IPS DF 6.9 (cell line): ENCODE measurements at regions not wholly inside any gene's neighbourhood (a gene's known extent, or its start where the extent isn't known, plus 50 kb on each side); places are given as distances from the start of the nearest gene placed in this dataset.

ENCODE experiments used
- DNase-seq: peaks from one replicate; pipeline ENCODE4 v3.0.0-alpha.2; 2013; ENCODE audit warnings: low read depth, low spot score
- H3K27ac ChIP-seq: one replicate; pipeline ENCODE4 v1.5.1; 2013; ENCODE audit warnings: low read length, control low read depth
- H3K27me3 ChIP-seq: 2 replicates; pipeline ENCODE4 v1.6.1; 2013; ENCODE audit warnings: mild to moderate bottlenecking, low read length; ENCODE audit not compliant: control insufficient read depth, insufficient read depth
- H3K36me3 ChIP-seq: 2 replicates; pipeline ENCODE4 v1.6.1; 2013; ENCODE audit warnings: low read length; ENCODE audit not compliant: control insufficient read depth, insufficient read depth
- H3K4me1 ChIP-seq: 2 replicates; pipeline ENCODE4 v1.6.1; 2013; ENCODE audit warnings: low read length; ENCODE audit not compliant: control insufficient read depth, insufficient read depth
- H3K4me3 ChIP-seq: 2 replicates; pipeline ENCODE4 v1.5.1; 2013; ENCODE audit warnings: mild to moderate bottlenecking, low read length
- H3K9me3 ChIP-seq: 2 replicates; pipeline ENCODE4 v1.6.1; 2013; ENCODE audit warnings: low read length, inconsistent platforms; ENCODE audit not compliant: control insufficient read depth, insufficient read depth
- WGBS: extraction: QIAGEN DNeasy Blood & Tissue Kit; methylation state at CpG from one replicate; pipeline ENCODE4 v1.1.7; 2013; ENCODE audit warnings: mixed read lengths, missing lambda C conversion rate; ENCODE audit not compliant: insufficient read length, insufficient coverage; 5-methylcytosine and 5-hydroxymethylcytosine counted together

DNA sequence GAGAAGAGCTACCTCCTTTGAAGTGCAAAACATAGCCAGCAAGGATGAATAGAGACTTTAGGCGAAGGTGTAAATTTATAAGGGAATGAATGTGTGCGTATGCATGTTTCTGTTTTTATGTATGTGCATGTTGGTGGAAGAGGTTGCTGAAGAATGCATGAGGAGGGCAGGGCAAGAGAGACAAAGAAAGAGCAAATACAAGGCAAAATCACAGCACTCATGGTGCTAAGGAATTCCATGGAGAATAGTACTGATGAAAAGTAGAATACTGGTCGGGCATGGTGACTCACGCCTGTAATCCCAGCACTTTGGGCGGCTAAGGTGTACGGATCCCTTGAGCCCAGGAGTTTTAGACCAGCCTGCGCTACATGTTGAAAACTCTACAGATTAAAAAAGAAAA, 762.1 kb upstream of the PTPRD start:
- DNase-seq: no peak
- H3K4me1 ChIP-seq: peaks cover 3% of the 10 kb centered on the region; the same call in 1 of the 2 replicates
- H3K4me3 ChIP-seq: no peak overlapping the region
- no peak overlapping the region for H3K27ac ChIP-seq
- 50% methylated on average over 2 of the region's 7 CpGs for WGBS
- no peaks in the 10 kb centered on the region for H3K36me3 ChIP-seq
- no peaks in the 10 kb centered on the region for H3K9me3 ChIP-seq
- no peaks in the 10 kb centered on the region for H3K27me3 ChIP-seq

DNA sequence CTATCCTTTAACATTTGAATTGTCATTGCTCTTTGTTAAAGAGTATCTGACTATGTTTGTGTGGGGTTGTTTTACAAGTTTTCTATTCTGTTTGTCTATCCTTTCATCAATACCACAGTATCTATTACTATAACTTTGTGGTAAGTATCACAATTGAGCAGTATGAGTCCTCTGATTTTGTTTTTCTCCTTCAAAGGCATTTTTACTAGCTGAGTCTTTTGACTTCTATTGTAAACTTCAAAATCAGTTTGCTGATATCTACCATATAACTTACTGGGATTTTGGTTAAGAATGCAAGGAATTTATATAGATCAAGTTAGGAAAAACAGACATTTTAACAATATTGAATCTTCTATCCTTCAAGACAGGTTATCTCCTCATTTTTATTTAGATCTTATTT, 789.8 kb upstream of the PTPRD start:
- no peaks in the 10 kb centered on the region for H3K4me1 ChIP-seq
- H3K27me3 ChIP-seq: no peaks in the 10 kb centered on the region
- no peak overlapping the region for H3K4me3 ChIP-seq
- H3K27ac ChIP-seq: no peak overlapping the region
- no peaks in the 10 kb centered on the region for H3K9me3 ChIP-seq
- no peaks in the 10 kb centered on the region for H3K36me3 ChIP-seq
- DNase-seq: no peak

DNA sequence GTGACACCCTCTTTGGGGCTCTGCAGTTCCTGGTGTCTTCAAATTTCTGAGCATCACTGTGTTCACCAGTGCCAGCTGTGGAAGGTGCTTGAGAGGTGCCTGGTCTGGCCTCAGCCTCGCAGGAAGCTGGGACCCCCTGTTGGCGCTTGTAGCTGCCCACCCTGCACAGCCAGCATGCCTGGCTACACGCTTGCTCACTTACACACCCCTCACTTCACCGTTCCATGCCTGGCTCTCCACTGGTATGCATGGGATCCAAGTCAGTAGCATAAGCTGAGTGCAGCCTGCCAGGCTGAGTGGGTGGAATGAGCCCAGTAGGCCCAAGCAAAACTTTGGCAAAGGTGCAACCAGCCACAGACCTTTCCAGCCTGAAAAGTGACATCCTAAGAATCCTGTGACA, 801.4 kb upstream of the PTPRD start:
- no peak for DNase-seq

DNA sequence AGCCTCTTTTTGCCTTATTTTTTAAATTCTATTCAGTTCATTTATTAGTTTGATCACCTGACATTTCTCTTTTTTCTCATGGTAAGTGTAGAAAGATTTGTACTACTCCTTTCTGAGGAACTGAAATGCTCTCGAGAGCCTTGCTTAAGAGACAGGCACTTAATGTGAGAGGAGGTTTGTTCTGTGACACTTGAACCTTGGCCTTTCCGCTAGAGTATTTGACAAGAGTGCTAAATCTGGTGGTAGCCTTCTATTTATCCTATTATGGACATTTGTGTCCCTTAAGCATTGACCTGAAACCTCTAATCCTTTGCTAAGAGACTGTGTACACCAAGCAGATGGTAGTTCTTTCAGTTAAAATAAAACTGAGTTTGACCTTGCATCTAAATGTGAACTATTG, 805.0 kb upstream of the PTPRD start:
- WGBS: no CpG with 5 or more reads among the region's 2 CpGs
- no peak overlapping the region for H3K4me3 ChIP-seq
- no peaks in the 10 kb centered on the region for H3K9me3 ChIP-seq
- H3K27me3 ChIP-seq: no peaks in the 10 kb centered on the region
- no peaks in the 10 kb centered on the region for H3K36me3 ChIP-seq
- H3K27ac ChIP-seq: no peak overlapping the region
- H3K4me1 ChIP-seq: no peaks in the 10 kb centered on the region
- DNase-seq: no peak

More for the DNA sequence above, 801.4 kb upstream of the PTPRD start:
- no CpG with 5 or more reads among the region's 4 CpGs for WGBS
- Histone ChIP-seq H3K27ac (no peak overlapping the region), H3K36me3 (no peaks in the 10 kb centered on the region), H3K9me3 (no peaks in the 10 kb centered on the region), H3K27me3 (no peaks in the 10 kb centered on the region), H3K4me3 (no peak overlapping the region), H3K4me1 (no peaks in the 10 kb centered on the region)

DNA sequence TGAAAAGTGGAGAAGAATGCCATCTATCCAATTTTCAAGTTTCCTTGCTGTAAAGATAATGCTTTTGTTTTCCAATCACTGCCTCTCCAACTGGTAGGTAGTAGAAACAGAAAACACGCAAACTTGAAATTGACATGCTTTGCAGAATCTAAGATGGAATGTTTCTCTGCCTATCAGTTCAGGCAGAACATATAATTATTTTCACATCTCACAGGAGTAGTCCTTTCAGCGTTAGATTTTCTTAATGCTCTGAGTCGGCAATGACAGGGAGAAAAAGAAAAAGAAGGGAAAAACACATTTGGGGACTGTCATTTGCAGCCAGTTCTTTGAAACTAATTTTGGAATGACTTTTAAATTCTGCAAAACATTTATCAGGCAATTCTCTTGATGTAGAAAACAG, 818.7 kb upstream of the PTPRD start:
- Histone ChIP-seq H3K4me1 (no peaks in the 10 kb centered on the region), H3K9me3 (no peaks in the 10 kb centered on the region), H3K4me3 (no peak overlapping the region), H3K27ac (no peak overlapping the region), H3K27me3 (no peaks in the 10 kb centered on the region), H3K36me3 (no peaks in the 10 kb centered on the region)
- WGBS: no CpG with 5 or more reads among the region's 3 CpGs
- no peak for DNase-seq

DNA sequence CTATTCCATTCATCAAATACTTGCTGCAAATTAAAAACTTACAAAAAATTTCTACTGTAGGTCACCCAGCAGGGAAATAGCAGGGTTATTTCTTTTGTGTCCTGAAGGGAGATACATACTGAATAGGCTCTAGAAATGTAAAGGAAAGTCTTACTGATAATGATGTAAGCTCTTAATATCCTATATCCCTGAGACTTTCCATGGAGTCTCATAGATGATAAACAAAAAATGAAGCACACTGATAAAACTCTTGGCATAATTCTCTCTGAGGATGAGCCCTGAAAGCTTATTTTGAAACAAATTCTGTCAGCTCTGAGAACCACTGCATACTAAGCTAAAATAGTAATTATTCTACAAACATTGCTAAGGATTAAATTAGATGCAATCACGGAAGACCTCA, 819.6 kb upstream of the PTPRD start:
- Histone ChIP-seq H3K4me1 (no peaks in the 10 kb centered on the region), H3K4me3 (no peak overlapping the region), H3K27ac (no peak overlapping the region), H3K9me3 (no peaks in the 10 kb centered on the region), H3K36me3 (no peaks in the 10 kb centered on the region), H3K27me3 (no peaks in the 10 kb centered on the region)
- DNase-seq: no peak
- no CpG with 5 or more reads among the region's 1 CpG for WGBS

DNA sequence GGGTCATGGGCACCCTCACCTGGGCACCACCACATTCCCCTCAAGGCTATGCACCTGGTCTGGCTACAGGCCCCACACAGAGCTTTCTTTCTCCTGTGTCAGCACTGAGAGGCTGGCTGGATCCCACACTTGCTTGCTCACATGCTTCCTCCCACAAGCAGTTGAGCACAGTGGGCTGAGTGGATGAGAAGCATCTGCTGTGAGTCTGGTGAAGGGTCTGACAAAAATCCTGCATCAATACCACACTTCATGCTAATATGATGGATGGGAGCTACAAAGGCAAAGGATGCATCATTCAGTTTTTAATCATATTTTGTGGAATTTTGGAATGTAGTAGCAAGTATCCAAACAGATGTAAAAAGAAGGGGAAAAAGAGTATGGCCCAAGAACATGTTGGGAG, 830.8 kb upstream of the PTPRD start:
- Histone ChIP-seq H3K9me3 (no peaks in the 10 kb centered on the region), H3K4me1 (no peaks in the 10 kb centered on the region)

DNA sequence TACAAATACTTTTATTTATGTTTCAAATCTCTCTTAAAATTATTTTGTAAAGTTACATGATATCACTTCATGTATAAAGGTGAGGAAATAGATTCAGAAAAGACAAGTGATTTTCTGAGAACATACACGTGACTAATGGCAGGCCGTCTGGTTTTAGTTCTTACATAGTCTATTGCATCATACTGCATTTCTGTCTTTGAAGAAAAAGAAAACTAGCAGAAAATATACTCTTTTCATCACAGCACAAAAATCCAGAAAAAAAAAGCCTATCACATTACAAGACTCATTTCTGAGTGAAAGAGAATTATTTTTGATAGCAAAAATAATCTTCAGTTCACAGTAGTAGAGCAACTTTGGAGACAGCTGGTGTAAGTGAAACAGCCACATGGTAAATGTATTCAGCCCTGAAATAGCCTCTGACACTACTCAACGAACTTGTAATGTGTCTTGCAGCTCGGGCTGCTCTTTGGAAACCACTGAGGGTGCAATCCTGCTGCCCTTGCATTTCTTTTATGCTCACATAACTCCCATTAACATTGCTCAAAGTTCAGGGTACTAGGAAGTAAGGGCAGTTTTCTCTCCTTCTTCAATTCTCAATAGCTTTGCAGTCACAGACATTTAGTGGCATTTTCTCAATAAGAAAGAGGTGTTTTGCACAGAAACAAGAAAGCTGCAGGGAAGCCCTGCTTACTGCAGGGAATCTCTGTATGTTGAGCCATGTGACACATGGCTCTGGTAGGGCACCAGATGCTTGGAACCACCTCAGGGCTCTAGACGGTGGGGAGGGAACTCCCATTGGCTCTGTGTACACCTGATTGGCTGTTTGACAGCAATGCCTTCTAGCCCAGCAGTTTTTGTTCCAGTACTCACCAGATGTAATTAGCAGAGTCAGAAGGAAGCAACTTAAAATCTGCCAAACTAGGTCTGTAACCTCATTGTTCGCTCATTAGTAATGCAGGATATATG, 845.3 kb upstream of the PTPRD start:
- no peaks in the 10 kb centered on the region for H3K36me3 ChIP-seq
- H3K4me3 ChIP-seq: no peak overlapping the region
- no CpG with 5 or more reads among the region's 6 CpGs for WGBS
- no peaks in the 10 kb centered on the region for H3K4me1 ChIP-seq
- H3K27me3 ChIP-seq: no peaks in the 10 kb centered on the region
- DNase-seq: no peak
- H3K9me3 ChIP-seq: no peaks in the 10 kb centered on the region
- H3K27ac ChIP-seq: no peak overlapping the region

More for the DNA sequence above, 830.8 kb upstream of the PTPRD start:
- Histone ChIP-seq H3K27ac (no peak overlapping the region), H3K27me3 (no peaks in the 10 kb centered on the region), H3K36me3 (no peaks in the 10 kb centered on the region), H3K4me3 (no peak overlapping the region)
- DNase-seq: no peak

DNA sequence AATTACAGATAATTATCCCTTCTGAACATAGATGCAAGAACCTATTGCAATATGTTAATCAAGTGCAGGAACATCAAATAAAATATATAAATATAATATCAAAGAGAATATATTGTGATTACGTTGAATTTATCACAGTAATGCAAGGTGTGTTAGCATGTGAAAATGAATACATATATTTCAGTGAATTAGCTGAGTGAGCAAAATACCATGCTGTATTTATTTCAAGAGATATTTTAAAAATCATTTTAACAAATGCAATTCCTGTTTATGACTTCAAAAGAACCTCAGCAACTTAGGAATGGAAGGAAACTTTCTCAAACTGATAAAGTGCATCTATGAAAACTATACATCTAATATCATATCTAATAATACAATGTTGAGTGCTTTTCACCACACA, 856.9 kb upstream of the PTPRD start:
- no peak for DNase-seq
- no peak overlapping the region for H3K4me3 ChIP-seq
- H3K36me3 ChIP-seq: no peaks in the 10 kb centered on the region
- no peaks in the 10 kb centered on the region for H3K9me3 ChIP-seq
- no peak overlapping the region for H3K27ac ChIP-seq
- no CpG with 5 or more reads among the region's 1 CpG for WGBS
- H3K4me1 ChIP-seq: no peaks in the 10 kb centered on the region
- no peaks in the 10 kb centered on the region for H3K27me3 ChIP-seq

DNA sequence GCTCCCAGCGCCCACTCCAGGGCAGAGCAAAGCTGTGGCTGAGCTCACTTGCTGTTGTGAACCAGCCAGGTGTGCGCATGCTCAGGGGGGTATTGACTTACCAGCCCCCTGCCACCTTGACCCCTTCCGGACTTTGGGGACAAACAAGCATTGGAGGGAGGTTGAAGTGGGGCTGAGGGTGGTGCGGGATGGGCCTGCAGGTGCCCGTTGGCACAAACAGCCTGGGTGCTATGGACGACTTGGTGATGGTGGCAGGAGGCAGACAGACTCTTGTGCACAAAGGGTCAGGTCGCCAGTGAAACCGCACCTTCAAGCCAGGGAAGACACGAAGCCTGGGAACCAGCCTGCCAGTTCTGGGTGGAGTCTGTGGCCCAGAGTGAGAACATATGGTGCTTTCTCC, 858.5 kb upstream of the PTPRD start:
- H3K4me1 ChIP-seq: no peaks in the 10 kb centered on the region
- no peaks in the 10 kb centered on the region for H3K9me3 ChIP-seq
- no peak overlapping the region for H3K27ac ChIP-seq
- no peak overlapping the region for H3K4me3 ChIP-seq
- H3K36me3 ChIP-seq: no peaks in the 10 kb centered on the region
- no peak for DNase-seq
- H3K27me3 ChIP-seq: no peaks in the 10 kb centered on the region
- WGBS: no CpG with 5 or more reads among the region's 9 CpGs

DNA sequence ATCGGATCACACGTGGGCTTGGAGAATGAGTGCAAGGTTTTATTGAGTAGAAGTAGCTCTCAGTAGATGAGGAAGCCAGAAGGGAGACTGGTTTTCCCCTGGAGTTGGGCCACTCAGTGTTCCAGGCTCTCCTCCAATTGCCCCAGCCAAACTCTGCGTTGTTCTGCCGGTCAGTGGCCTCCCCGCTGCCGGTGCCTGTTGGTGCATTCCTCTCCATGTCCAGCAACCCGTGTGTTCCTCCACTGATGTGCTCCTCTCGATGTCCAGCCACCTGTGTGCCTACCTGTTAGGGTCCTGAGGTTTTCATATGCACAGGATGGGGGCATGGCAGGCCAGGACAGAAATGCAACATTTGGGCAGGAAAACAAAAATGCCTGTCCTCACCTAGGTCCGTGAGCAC, 888.0 kb upstream of the PTPRD start:
- Histone ChIP-seq H3K4me3 (no peak overlapping the region), H3K9me3 (no peaks in the 10 kb centered on the region)
- no CpG with 5 or more reads among the region's 9 CpGs for WGBS

More for the DNA sequence above, 888.0 kb upstream of the PTPRD start:
- Histone ChIP-seq H3K36me3 (no peaks in the 10 kb centered on the region), H3K27me3 (no peaks in the 10 kb centered on the region), H3K27ac (no peak overlapping the region), H3K4me1 (no peaks in the 10 kb centered on the region; the same call in 1 of the 2 replicates)
- DNase-seq: no peak
